GM19467 (cell line): ENCODE measurements at regions not wholly inside any gene's neighbourhood (a gene's known extent, or its start where the extent isn't known, plus 50 kb on each side); places are given as distances from the start of the nearest gene placed in this dataset.
"Not testable (repeated sequence)": the region's sequence is repeated elsewhere in the genome, so short reads cannot be mapped to it uniquely, and the experiment has no call there.

Source experiments
- ATAC-seq: cut with Tn5 transposase; IDR thresholded peaks from one replicate; pipeline ENCODE4 v1.9.1; 2021; ENCODE audit warnings: mild to moderate bottlenecking, moderate library complexity; ENCODE audit not compliant: unreplicated experiment

- ATAC-seq, result no peak
Observed at GRCh38 chr18:66440433-66440832, 163.5 kb downstream of the CDH19 start.

GRCh38 chr18:66439670-66440069 is 164.2 kb downstream of the CDH19 start:
- no peak for ATAC-seq

GRCh38 chr18:66438711-66439536 is 165.0 kb downstream of the CDH19 start:
- no peak for ATAC-seq

- ATAC-seq, result no peak
Observed at GRCh38 chr18:66432636-66433035, 171.3 kb downstream of the CDH19 start.

GRCh38 chr18:66428795-66429194 is 175.1 kb downstream of the CDH19 start:
- ATAC-seq, result no peak

GRCh38 chr18:66419400-66419799 is 184.5 kb downstream of the CDH19 start:
- no peak for ATAC-seq

- no peak for ATAC-seq
Observed at GRCh38 chr18:66410692-66411091, 193.2 kb downstream of the CDH19 start.

GRCh38 chr18:66395671-66396218 is 208.1 kb downstream of the CDH19 start:
- ATAC-seq, result no peak

- no peak for ATAC-seq
Observed at GRCh38 chr18:66393463-66393862, 210.4 kb downstream of the CDH19 start.

- ATAC-seq, result no peak
Observed at GRCh38 chr18:66377291-66377690, 226.6 kb downstream of the CDH19 start.

GRCh38 chr18:66375391-66375790 is 228.5 kb downstream of the CDH19 start:
- not testable (repeated sequence) for ATAC-seq

GRCh38 chr18:66346833-66347588 is 256.9 kb downstream of the CDH19 start:
- ATAC-seq, result no peak

- ATAC-seq, result no peak
Observed at GRCh38 chr18:66344227-66344626, 259.7 kb downstream of the CDH19 start.

- ATAC-seq, result no peak
Observed at GRCh38 chr18:66342577-66342976, 261.3 kb downstream of the CDH19 start.

- ATAC-seq, result no peak
Observed at GRCh38 chr18:66334534-66334933, 269.4 kb downstream of the CDH19 start.

- ATAC-seq, result no peak
Observed at GRCh38 chr18:66329716-66330115, 274.2 kb downstream of the CDH19 start.

- no peak for ATAC-seq
Observed at GRCh38 chr18:66328296-66328878, 275.5 kb downstream of the CDH19 start.

GRCh38 chr18:66325251-66325650 is 278.6 kb downstream of the CDH19 start:
- no peak for ATAC-seq

- no peak for ATAC-seq
Observed at GRCh38 chr18:66324616-66325015, 279.3 kb downstream of the CDH19 start.

- no peak for ATAC-seq
Observed at GRCh38 chr18:66317243-66318090, 286.4 kb downstream of the CDH19 start.

- no peak for ATAC-seq
Observed at GRCh38 chr18:66316701-66317100, 287.2 kb downstream of the CDH19 start.
